Smooth muscle cell (in vitro differentiated cells): ENCODE measurements at regions not wholly inside any gene's neighbourhood (a gene's known extent, or its start where the extent isn't known, plus 50 kb on each side); places are given as distances from the start of the nearest gene placed in this dataset.

Source experiments
- DNase-seq: peaks from one replicate; lab custom pipeline; 2025; ENCODE audit not compliant: unreplicated experiment; lab: John Stamatoyannopoulos, UW
- H2AFZ ChIP-seq: fragments of 200-600 bp; sonication (generic); 2 replicates; pipeline ENCODE4 v1.6.0; 2016; ENCODE audit warnings: antibody characterized with exemption, low read depth, mild to moderate bottlenecking
- H3F3A ChIP-seq: fragments of 200-600 bp; sonication (generic); 2 replicates; pipeline ENCODE4 v1.6.0; 2017; ENCODE audit warnings: antibody characterized with exemption, low read depth
- H3K27ac ChIP-seq: fragments of 200-600 bp; sonication (generic); 2 replicates; pipeline ENCODE4 v1.5.1; 2016; ENCODE audit warnings: low read depth, mild to moderate bottlenecking
- H3K27me3 ChIP-seq: fragments of 200-600 bp; sonication (generic); 2 replicates; pipeline ENCODE4 v1.6.1; 2016; ENCODE audit warnings: low read depth, mild to moderate bottlenecking
- H3K36me3 ChIP-seq: fragments of 200-600 bp; sonication (generic); 2 replicates; pipeline ENCODE4 v1.5.1; 2016; ENCODE audit warnings: low read depth
- H3K4me1 ChIP-seq: fragments of 200-600 bp; sonication (generic); 2 replicates; pipeline ENCODE4 v1.5.1; 2016; ENCODE audit warnings: low read depth
- H3K4me2 ChIP-seq: fragments of 200-600 bp; sonication (generic); 2 replicates; pipeline ENCODE4 v1.6.0; 2016; ENCODE audit warnings: mild to moderate bottlenecking
- H3K4me3 ChIP-seq: fragments of 200-600 bp; sonication (generic); 2 replicates; pipeline ENCODE4 v1.5.1; 2016; ENCODE audit warnings: mild to moderate bottlenecking
- H3K79me2 ChIP-seq: fragments of 200-600 bp; sonication (generic); 2 replicates; pipeline ENCODE4 v1.6.0; 2016; ENCODE audit warnings: low read depth, mild to moderate bottlenecking
- H3K9ac ChIP-seq: fragments of 200-600 bp; sonication (generic); 2 replicates; pipeline ENCODE4 v1.6.0; 2016; ENCODE audit warnings: low read depth
- H3K9me3 ChIP-seq: fragments of 200-600 bp; sonication (generic); replicated peaks from 2 replicates; pipeline ENCODE4 v1.5.1; 2016; ENCODE audit warnings: low read depth
- H4K20me1 ChIP-seq: fragments of 200-600 bp; sonication (generic); 2 replicates; pipeline ENCODE4 v1.6.0; 2016; ENCODE audit warnings: low read depth
- CTCF ChIP-seq: fragments of 200-600 bp; sonication (generic); IDR thresholded peaks from 2 replicates; pipeline ENCODE4 v1.5.1; 2017; ENCODE audit warnings: borderline replicate concordance, mild to moderate bottlenecking, antibody characterized with exemption; ENCODE audit not compliant: insufficient read depth, poor library complexity, severe bottlenecking
- WGBS: methylation state at CpG from one replicate; pipeline ENCODE4 v1.1.7; 2016; ENCODE audit warnings: low lambda C conversion rate; 5-methylcytosine and 5-hydroxymethylcytosine counted together

- DNase-seq, result no peak
- Histone ChIP-seq H3K36me3 (no peaks in the 10 kb centered on the region), H3K4me1 (no peaks in the 10 kb centered on the region), H2AFZ (no peak overlapping the region), H3K4me2 (no peak overlapping the region), H3K9ac (no peak overlapping the region), H3K79me2 (no peaks in the 10 kb centered on the region), H3K27ac (no peak overlapping the region), H3F3A (no peaks in the 10 kb centered on the region), H3K27me3 (no peaks in the 10 kb centered on the region), H3K9me3 (no peaks in the 10 kb centered on the region), H3K4me3 (no peak overlapping the region), H4K20me1 (no peaks in the 10 kb centered on the region)
- TF ChIP-seq CTCF, result no peak
- whole genome bisulfite sequencing, result 96% methylated on average over 4 of the region's 4 CpGs
Observed at GRCh38 chr2:173584676-173585458, 230.2 kb downstream of the CDCA7 start.

GRCh38 chr2:173588931-173589369 is 234.3 kb downstream of the CDCA7 start:
- Histone ChIP-seq H3K4me2 (no peak overlapping the region), H3F3A (no peaks in the 10 kb centered on the region), H3K4me1 (no peaks in the 10 kb centered on the region), H4K20me1 (no peaks in the 10 kb centered on the region), H3K27ac (no peak overlapping the region), H3K36me3 (no peaks in the 10 kb centered on the region), H3K79me2 (no peaks in the 10 kb centered on the region), H2AFZ (no peak overlapping the region), H3K4me3 (no peak overlapping the region), H3K9ac (no peak overlapping the region), H3K9me3 (no peaks in the 10 kb centered on the region), H3K27me3 (no peaks in the 10 kb centered on the region)
- TF ChIP-seq CTCF, result no peak
- 83% methylated on average over 9 of the region's 9 CpGs for WGBS
- no peak for DNase-seq

GRCh38 chr2:173589604-173590275 is 235.1 kb downstream of the CDCA7 start:
- Histone ChIP-seq H3K9me3 (no peaks in the 10 kb centered on the region), H3F3A (no peaks in the 10 kb centered on the region), H3K36me3 (no peaks in the 10 kb centered on the region), H3K4me3 (no peak overlapping the region), H3K4me1 (no peaks in the 10 kb centered on the region), H3K4me2 (no peak overlapping the region), H3K9ac (no peak overlapping the region), H4K20me1 (no peaks in the 10 kb centered on the region), H3K79me2 (no peaks in the 10 kb centered on the region), H2AFZ (no peak overlapping the region), H3K27me3 (no peaks in the 10 kb centered on the region), H3K27ac (no peak overlapping the region)
- TF ChIP-seq CTCF, result no peak
- WGBS, result 94% methylated on average over 3 of the region's 3 CpGs
- no peak for DNase-seq
